ENCODE measurements at regions not wholly inside any gene's neighbourhood (a gene's known extent, or its start where the extent isn't known, plus 50 kb on each side); places are given as distances from the start of the nearest gene placed in this dataset.

- no peak for DNase-seq
Observed at GRCh38 chr7:25517906-25518305, 289.6 kb upstream of the NPVF start.

GRCh38 chr7:25520017-25520416, 291.7 kb upstream of the NPVF start:
- no peak for DNase-seq

GRCh38 chr7:25520516-25520915, 292.2 kb upstream of the NPVF start:
- no peak for DNase-seq

GRCh38 chr7:25521236-25521635, 292.9 kb upstream of the NPVF start:
- DNase-seq, result no peak

GRCh38 chr7:25522727-25523126, 294.4 kb upstream of the NPVF start:
- DNase-seq, result no peak

- DNase-seq, result no peak
Observed at GRCh38 chr7:25527665-25528170, 299.4 kb upstream of the NPVF start.

- no peak for DNase-seq
Observed at GRCh38 chr7:25529320-25529719, 301.0 kb upstream of the NPVF start.

GRCh38 chr7:25536851-25537250, 308.6 kb upstream of the NPVF start:
- no peak for DNase-seq

- DNase-seq, result no peak
Observed at GRCh38 chr7:25537662-25538375, 309.5 kb upstream of the NPVF start.

- no peak for DNase-seq
Observed at GRCh38 chr7:25541094-25541821, 313.0 kb upstream of the NPVF start.

- no peak for DNase-seq
Observed at GRCh38 chr7:25541877-25542276, 313.6 kb upstream of the NPVF start.

- DNase-seq, result no peak
Observed at GRCh38 chr7:25543210-25543609, 314.9 kb upstream of the NPVF start.

GRCh38 chr7:25543798-25544197, 315.5 kb upstream of the NPVF start:
- no peak for DNase-seq

GRCh38 chr7:25544254-25544653, 316.0 kb upstream of the NPVF start:
- no peak for DNase-seq

GRCh38 chr7:25545124-25546008, 317.1 kb upstream of the NPVF start:
- no peak for DNase-seq

- no peak for DNase-seq
Observed at GRCh38 chr7:25546306-25546705, 318.0 kb upstream of the NPVF start.

- no peak for DNase-seq
Observed at GRCh38 chr7:25549271-25549921, 321.1 kb upstream of the NPVF start.

- no peak for DNase-seq
Observed at GRCh38 chr7:25550149-25550548, 321.9 kb upstream of the NPVF start.

- DNase-seq, result no peak
Observed at GRCh38 chr7:25552998-25553397, 324.7 kb upstream of the NPVF start.

- DNase-seq, result no peak
Observed at GRCh38 chr7:25553580-25554291, 325.4 kb upstream of the NPVF start.

GRCh38 chr7:25557379-25557917, 329.2 kb upstream of the NPVF start:
- DNase-seq, result no peak

GRCh38 chr7:25557930-25558329, 329.6 kb upstream of the NPVF start:
- DNase-seq, result no peak

Data from suppressor macrophage (primary cell).